ENCODE measurements at regions not wholly inside any gene's neighbourhood (a gene's known extent, or its start where the extent isn't known, plus 50 kb on each side); places are given as distances from the start of the nearest gene placed in this dataset.
A peak's percentile ranks its signal among the peaks of the same experiment; 100 is the strongest.

DNA sequence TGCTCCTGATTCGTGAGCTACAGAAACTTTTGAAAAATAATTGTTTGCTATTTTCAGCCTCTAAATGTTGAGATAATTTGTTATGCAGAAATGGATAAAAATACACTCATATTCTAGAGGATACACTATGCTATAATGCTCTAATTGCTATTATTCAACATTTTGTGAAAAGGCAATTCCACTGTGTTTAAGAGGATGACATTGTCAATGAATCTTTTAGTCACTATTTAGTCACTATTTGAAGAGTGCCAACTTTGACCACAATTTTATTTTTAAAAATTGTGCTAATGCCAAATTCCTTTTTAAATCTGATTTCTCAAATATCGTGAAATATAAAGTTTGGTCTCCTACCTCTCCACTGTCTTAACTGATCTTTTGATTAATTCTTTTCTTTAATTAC is 604.9 kb upstream of the KCNMB2 start:
- no peak for DNase-seq

DNA sequence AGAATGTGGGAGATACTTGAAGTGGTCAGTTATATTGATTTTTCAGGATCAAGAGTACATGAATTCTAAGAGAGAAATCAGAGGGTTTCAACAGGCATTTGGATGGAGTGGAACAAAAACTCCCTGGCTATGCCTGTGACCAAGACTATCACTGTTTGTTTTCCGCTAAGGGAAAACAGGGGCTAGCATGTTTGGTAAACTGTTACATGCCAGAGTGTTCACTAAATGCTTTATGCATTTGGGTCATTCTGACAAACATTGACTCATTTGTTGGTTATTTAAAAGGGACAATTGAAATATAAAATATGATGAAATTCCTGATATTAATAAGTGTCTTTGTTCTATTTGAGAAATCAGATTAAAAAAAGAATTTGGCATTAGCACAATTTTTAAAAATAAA is 603.9 kb upstream of the KCNMB2 start:
- no peak for DNase-seq

DNA sequence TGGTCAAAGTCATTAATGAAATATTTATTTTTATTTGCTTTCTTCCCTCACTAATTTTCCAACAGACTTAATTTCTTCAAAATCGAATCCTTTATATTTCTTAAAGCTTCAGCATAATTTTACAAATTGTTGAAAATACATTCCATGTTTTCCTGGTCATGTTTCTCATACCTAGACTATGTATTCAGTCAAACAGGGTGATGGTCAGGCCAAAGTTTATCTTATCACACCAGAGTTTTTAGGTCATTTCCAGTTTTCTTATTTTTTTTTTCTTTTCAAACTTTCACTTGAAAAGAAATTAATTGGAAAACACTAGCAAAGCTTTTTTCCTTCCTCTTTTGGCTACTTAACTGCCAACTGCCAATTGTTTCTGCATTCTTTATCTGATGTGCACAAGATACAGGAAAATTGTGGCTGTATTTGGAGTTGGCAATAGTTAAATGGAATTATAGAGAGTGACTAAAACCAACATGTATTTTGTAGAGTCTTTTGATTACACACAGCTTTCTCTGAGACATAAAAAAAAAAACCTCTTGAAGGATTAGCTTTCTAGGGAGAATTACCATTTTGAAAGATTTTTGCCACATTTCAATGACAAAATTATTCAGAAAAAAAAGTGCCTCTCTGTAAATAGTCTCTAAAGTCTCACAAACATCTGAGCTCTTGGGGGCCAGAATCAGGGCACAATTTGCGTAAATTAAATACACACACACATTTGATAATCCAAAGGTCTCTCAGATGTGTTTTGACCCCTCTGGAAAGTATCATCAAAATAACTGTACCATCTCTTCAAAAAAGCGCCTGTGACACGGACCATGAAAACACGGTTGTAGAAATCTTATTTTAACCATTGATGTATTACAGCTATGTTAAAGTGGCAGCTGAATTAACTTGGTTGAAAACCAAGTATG is 603.2 kb upstream of the KCNMB2 start:
- DNase-seq: no peak

DNA sequence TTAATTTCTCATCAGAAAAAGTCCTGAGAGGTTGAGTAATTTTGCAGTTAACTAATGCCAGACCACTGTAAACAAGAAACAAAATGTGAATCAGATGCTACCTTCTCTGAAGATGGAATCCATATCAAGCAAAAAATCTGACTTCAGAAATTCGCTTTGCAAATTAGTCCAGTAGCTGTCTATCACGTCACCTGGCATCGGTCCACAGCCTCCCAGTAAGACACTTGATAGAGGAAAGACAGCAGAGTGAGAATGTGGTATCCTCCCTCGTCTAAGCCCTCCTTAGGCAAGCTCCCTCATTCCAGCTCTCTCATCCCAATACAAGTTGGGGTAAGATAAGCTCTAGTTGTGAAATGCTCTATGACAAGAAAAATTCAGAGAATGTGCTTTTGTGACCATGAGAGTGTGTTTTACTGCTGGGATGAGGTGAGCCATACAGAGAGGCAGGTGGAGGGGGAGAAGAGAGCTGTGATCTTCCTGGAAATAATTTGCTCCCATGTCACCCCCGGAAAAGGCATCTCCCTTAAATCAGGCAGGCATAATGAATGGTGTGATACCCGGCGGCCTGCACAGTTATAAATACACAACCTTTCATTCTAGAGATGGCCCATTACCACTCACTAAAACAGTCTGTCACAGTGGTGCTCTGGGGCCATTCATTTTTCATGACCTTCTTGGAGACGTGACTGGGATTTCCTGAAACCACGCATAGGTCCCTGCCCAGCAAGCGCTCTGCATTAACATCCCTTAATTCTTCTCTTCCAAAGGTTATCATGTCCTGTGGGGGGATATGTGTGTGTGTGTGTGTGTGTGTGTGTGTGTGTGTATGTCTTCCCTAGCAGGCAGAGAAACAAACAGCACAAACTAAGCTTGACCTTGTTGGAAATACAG is 602.0 kb upstream of the KCNMB2 start:
- DNase-seq: no peak

DNA sequence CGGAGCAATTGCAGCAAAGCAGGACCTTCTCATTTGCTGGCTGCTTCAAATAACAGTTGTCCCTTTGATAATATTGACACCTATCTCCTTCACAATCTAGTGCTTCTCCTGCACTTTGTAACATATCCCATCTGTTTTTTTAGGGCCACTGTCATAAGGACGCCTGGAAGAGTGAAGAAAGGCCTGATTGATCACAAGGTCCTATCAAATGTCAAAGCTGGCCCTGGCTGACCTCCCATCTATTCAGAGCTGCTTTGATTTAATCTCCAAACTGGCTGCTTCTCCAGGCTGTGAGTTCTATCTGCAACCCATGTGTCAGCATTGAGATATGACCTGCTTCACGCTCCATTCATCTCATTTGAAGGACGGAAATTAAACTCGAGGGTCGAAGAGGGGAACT is 601.2 kb upstream of the KCNMB2 start:
- DNase-seq: peak; percentile 21

DNA sequence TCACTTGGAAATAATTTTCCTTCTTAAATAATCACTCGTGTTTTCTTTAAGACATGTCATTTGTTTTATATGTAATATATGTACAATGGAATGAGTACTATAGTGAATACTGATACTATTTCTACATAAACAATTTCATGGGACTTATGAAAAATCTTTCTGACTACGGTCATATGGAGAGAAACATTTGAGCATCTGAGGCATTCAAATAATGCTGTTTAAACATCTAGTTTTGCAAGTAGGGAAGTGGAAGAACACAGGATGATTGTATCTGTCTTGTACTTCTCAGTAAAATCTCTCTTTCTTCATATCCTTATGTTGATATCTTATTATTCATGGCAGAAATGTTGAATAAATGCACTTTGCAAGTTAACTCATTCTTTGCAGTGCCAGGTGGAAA is 599.5 kb upstream of the KCNMB2 start:
- DNase-seq: no peak

DNA sequence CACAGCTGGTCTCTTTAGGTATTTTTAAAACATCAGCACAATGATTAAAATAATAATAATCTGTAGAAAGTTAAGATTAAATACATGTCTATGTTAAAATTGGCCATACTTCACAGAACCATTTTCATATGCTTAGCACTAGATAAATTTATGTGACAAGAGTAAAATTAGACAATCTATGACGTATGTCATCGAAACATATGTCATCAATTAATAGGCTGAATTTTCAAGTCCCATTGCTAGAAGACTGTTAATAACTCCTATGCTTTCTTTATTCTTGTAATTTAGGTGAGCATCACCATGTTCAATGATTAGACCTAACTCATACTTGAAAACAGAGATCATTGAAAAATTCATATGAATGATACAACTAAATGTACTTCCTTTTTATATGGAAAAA is 593.3 kb upstream of the KCNMB2 start:
- no peak for DNase-seq

DNA sequence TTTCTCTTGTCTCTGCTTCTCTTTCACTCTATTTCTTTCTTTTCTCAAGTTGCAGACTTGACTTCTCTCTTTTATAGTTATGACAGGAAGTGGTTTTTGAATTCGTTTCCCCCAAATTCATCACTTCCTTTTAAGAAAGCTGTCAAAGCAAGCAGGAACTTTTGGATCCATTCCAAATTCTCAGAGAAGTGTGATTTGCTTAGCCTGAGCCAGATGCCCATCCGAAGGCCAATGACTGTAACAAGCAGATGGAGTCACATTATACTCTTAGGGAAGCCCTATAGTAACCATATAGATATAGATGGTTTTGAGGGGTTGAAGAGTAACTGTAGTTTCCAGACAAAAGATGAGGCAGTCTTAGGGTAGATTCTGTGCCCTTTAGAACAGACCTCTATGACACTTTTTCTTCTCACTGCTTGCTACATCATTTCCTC is 592.0 kb upstream of the KCNMB2 start:
- DNase-seq: no peak

DNA sequence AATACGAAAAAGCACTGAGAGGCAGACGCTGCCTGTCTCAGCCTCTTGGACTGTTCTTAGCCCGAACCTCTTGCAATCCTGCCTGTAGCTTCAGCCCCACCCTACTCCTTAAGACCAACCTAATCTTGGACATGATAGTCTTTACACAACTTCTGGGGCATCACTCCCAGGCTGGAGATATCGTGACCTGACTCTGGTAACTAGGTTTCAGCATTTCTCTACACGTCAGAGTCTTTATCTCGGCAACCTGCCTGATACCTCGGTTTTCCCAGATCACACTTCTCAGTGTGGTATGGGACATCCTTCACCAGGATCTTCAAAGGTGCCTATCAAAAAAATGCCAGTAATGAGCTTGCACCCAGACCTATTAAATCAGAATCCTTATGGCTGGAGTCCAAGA is 590.2 kb upstream of the KCNMB2 start:
- DNase-seq: no peak

DNA sequence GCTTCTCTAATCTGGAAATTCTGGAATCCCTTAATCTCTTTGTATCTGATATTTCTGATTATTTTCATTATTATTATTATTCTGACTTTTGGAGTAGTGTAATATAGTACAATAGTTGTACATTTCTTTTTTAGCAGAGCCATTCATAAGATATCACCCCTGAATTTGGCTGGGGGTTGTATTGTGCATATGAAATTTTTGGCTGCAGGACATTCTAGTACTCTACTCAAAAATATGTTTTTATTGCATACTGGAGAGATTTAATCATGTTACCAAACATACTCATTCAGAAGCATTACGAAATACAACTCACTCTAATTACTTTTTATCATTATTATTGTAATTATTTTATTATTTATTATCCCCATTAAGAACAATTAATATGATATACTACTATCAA is 589.7 kb upstream of the KCNMB2 start:
- no peak for DNase-seq

DNA sequence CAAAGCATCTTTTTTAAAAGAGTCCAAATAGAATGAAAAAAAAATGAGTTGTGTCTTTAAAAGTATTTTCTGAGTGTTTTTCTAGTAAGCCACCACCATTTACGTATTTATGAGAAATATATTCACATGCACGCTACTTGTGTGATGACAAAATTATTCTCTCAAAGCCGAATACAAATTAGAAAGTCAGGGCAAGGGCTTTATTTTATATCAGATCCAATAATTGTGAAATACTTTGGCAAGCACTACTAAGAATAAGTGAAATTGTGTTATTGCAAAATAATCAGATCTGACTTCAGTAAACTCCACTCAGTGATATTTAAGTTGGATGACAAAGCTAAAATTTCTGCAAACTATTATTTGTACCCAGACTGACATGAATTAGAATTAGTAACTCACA is 589.3 kb upstream of the KCNMB2 start:
- DNase-seq: no peak

DNA sequence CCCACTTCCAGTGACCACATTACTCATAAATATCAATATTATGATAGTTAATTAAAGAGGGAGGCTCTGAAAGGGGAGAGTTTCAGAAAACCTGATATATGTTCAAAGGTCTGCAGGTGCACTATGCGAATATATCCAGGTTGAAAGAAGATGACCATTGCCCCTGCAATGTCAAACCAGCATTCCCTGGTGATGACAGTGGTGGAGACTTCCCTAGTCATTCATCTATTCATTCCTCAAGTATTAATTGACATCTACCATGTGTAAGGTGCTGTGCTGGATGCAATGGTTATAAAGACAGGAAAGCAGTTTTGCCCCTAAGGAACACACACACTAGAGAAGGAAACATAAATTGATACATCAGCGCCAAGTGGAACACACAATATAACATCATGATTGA is 588.3 kb upstream of the KCNMB2 start:
- no peak for DNase-seq

DNA sequence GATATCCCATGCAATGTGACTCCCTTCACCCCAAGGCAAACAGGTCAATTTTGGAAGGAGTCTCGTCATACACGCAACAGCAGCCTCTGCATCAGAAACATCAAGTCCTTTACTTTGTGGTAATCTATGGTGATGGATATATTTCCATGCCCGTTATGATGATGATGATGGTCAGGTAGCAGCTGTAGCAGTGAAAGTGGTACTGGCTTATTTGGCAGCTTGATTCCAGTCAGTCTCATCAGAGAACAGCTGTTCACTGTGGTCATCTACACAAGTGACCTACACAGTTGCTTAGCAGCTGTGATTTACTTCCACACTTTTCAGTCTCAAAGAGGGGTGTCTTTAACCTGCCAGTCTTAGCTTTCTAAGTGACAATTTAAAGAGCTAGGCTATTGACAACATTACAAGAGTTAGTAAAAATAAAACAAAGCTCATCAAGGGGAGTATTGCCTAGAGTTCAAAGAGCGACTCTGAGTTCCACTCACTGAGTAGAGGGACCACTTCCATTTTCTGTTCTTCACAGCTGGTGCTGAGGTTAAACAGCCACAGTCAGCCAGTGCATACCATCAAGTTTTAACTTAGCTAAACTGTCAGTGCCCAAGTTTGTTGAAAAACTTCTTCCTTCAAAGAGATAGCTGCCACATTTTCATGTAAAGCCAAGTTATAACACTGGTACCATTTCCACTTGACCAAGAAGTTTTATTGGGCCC is 587.4 kb upstream of the KCNMB2 start:
- DNase-seq: no peak

DNA sequence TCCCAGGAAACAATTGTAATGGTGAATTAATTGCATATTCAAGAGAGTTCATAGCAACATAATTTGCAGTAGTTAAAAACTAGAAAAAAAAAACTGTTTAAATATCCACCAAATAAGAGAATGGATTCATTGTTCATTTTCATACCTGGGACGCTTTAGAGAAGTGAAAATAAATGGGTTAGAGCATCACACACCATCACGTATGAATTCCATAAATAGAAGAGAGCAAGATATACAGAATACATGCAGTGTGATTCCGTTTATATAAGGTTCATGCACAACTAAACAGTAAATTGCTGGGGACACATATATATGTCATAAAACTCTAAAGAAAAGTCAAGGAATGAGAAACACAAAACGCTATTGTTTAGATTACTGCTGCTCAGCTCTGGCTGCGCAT is 577.0 kb upstream of the KCNMB2 start:
- DNase-seq: no peak

DNA sequence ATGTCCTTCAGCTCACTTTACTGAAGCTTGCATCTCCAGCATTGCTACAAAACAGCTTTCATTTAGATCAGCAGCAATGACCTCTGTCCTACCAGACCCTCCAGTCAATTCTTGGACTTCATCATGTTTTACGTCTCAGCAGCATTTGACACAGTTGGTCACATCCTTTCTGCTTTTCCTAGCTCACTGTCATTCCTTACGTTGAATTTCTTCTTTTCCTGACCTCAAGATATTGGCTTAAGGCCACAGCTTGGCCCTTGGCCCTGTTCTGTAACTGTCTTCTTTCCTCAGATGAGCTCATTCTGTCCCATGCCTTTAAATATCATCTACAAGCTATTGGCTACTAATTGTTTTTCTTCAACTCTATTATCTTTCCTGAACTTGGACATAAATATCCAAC is 576.2 kb upstream of the KCNMB2 start:
- DNase-seq: no peak

DNA sequence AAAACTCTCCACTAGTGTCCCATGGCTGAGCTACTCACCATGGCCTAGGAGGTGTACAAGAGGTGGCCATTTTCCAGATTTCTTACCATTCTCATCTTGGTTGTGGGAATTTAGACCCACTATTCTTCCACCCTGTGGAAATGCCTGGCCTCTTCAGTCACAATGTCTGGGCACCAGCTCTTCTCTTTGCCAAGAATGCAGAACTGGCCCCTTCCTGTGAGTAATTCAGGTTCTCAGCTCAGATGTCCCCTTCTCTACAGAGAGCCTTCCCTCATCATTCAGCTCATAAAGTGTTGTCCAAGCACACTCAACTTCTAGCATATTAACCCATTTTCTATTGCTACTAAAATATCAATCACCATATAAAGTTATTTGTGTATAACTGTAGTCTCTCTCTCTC is 575.5 kb upstream of the KCNMB2 start:
- DNase-seq: no peak

DNA sequence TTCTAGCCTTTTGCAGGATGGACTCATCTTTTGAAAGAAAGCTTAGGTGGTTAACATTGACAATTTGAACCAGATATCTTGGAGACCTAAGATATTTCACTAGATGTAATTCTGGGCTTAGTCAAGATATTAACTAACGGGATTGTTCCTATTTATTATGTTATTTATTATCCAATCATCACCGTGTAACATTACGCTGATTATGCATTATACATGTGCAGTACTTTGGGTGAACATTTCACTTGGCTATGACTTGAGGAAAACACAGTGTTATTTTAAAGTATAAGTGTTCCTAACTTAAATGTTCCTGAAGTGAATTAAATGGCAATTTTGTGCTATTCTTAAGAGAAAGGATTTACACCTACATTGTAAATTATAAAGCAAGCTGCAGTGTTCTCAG is 574.5 kb upstream of the KCNMB2 start:
- no peak for DNase-seq

DNA sequence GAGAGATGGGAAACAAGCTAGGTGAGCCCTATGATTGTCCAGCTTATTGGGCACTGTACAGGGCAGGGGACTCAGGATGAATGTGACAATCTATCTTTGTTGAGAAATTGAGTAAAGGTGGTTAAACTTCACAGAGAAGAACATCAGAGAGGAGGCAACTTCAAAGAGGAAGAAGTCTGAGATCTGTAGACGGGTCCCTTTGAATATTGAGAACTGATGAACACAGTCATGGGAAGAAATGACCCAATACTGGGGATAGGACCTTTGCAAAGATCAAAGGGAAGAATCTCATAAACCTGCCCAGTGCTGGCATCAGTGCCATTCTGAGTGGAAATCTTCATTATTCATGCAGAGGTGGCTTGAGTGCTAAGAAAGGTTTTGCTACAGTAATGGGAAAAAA is 569.7 kb upstream of the KCNMB2 start:
- DNase-seq: no peak

DNA sequence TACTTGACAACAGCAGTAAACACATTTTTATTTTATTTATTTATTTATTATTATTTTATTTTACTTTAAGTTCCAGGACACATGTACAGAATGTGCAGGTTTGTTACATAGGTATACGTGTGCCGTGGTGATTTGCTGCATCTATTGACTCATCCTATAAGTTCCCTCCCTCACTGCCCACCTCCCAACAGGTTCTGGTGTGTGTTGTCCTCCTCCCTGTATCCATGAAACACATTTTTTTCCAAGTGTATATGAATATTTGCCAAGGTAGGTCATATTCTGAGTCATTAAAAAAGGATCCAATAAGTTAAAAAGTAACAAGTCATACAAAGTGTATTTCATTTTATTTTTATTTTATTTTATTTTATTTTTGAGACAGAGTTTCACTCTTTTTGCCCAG is 567.3 kb upstream of the KCNMB2 start:
- DNase-seq: no peak

DNA sequence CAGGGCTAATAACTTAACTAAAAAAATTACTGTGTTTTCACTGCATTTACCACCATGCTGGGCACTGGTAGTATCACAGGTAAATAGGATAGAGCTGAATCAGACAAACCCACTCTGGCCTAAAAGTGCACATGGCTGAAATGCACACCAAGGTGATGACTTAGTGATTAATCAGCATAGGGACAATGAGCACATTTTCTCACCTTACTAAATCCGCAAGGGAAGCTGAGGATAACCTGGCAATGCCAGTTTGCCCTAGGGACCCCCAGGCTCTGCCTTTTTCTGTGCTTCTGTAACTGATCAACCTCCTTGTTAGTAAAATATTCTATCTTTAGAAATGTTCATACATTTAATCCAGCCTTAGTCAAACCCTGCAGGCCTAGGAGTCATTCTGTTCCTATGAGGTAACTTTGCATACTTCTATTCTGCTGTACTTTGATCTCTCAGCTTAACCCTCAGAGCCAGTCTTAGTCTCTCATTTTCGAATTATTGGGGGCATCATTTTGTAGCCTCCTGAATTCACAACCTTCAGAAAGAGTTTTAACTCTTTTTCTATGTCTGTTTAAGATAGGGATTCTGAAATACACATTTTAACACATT is 562.9 kb upstream of the KCNMB2 start:
- no peak for DNase-seq

DNA sequence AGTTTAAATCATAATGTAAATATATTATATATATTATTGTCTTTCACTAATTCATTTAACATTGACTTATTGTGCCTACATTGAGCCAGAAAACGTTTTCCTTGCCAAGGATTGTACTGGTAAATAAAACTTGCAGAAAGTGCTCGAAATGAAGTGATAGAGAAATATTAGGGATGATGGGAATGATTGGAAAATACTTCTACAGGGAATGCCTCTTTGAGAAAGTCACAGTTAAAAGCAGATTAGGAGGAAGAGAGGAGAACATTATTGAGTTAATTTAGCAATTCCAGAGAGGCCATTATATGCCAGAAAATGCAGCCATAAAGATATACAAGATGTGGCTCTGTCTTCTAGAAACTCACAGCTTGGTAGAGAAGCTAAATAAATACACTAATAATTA is 560.0 kb upstream of the KCNMB2 start:
- no peak for DNase-seq

DNA sequence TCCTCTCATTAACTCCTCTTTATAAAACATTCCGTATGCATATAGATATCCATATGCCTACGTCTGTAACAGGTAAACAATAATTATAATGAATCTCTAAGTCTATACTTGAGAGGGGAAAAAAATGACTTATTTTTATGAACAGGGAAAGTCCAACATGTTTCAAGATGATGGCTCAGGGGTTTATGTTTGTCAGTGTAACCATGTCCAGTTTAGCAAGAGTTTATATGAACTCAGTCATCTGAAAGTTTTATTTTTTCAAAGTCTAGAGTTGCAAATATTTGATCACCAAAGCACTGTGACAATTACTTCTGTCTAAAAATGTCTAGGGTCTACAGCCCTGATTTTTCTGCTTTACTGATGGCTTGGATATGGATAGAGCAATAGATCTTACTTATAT is 559.4 kb upstream of the KCNMB2 start:
- no peak for DNase-seq
